Bone marrow (tissue), 2 donors: ENCODE measurements at regions not wholly inside any gene's neighbourhood (a gene's known extent, or its start where the extent isn't known, plus 50 kb on each side); places are given as distances from the start of the nearest gene placed in this dataset.

Experiments used
- DNase-seq, 2 donors: peaks; one replicate each; lab custom pipeline; 2025; lab: John Stamatoyannopoulos, UW

DNA sequence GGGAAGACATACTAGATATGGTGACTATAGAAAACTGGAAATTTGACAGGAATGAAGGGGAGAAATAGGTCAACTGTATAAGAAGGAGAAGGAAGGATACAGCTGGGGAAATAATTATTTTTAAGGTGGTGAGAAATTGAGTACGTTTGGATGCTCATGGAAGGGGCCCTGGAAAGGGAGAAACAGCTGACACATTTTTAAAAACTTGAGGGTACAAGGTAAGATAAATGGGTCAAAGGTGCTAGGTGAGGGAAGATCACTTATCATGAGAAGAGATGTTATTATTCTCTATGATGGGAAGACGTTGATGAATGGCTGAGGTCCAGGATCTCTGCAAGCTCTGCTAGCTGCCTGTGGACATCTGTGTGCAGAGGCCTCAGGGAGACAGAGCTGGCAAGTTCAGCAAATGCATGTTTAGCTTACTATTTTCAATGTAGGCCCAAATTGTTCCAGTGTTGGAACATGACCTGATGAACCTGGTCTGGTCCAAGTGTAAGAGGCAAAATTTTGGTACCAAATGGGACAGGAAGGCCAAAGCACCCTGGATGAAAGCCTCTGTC is 181.7 kb downstream of the MTRR start:
- DNase-seq: no peak

GRCh38 chr5:8053270-8053669 is 184.3 kb downstream of the MTRR start:
- DNase-seq: no peak

DNA sequence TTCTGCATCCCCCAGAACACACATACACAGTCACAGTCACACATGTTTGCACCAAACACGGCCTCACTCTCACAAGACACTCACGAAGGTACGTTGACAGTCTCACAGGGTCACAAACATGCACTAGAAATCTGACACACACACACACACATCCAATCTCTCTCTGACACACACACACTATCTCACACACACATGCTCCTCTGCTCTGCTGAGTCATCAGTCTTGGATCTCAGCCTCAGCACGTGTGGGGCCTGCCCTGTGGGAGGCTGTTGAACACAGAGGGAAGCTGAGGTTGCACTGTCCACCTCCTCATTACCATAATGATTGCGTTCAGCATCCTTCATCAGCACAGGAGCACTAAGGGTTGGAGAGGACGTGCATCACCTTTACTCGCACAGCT is 188.8 kb downstream of the MTRR start:
- no peak for DNase-seq

GRCh38 chr5:8058616-8059190 is 189.8 kb downstream of the MTRR start:
- no peak for DNase-seq

- no peak for DNase-seq
Observed at GRCh38 chr5:8059337-8059736, 190.4 kb downstream of the MTRR start.

DNA sequence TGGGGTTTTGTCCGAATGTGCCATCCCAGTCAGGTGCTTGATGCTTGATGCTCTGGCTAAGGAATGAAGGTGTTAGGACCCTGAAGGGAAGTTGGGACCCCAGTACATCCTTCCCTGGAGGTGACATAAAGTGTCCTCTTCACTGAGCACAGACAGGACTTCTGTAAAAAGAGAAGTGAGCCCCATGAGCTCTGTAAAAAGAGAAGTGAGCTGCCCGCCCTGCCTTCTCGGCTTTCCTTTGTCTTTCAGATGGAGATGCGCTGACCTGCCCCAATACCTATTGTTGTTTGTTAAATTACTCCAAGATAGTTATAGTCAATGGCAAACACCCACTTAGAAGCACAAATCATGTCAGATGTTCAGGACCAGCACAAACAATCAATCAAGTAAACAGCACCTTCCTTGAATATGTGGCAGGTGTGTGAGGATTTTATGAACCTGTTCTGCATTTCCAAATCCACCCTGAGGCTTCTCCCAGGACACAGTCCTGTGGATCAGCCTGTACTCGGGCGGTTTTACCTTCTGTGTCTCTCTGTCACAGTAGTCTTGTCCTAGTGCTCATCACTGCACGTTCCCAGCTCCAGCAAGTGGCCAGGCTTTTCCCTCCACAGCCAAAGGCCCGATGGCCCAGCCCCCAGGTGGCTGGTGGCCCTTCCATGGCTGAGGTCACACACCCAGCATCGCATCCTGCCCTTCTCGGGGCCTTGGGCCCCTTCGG is 191.4 kb downstream of the MTRR start:
- DNase-seq: no peak

- DNase-seq: no peak
Observed at GRCh38 chr5:8060953-8061429, 192.0 kb downstream of the MTRR start.

DNA sequence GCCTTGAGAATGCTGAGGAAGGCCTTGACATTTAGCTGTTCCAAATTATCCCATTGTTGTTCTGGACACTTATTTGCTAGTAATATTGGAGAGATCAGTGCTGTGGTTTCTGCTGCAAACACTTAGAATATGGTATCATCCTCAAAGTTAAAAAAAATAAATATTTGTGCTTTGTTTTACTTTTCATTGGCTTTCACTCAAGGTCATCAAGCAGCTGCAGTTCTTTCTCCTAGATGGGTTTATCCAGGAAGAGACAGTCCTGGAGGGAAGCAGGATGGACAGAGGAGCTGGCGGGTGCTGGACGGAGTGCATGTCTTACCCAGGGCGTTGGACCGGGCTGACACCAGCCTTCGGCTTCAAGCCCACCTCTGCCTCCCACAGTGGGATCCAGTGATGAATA is 193.6 kb downstream of the MTRR start:
- no peak for DNase-seq

- no peak for DNase-seq
Observed at GRCh38 chr5:8068078-8068477, 199.1 kb downstream of the MTRR start.

- no peak for DNase-seq
Observed at GRCh38 chr5:8070138-8070537, 201.2 kb downstream of the MTRR start.

DNA sequence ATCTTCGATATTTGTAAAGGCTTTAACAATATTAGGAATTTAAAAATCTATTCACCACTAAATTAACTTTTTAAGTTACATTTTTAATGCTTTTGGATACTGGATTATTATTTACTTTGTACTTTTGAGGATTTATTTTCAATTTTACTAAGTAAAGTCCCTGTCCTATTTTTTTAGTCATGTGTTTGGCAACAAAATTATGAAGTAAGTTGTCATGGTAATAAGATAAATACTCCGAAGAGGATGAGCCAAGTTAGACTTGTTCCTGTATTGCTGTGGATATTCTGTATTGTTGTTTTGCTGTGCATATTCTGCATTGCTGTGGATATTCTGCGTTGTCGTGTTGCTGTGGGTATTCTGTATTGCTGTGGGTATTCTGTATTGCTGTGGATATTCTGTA is 210.1 kb downstream of the MTRR start:
- no peak for DNase-seq

DNA sequence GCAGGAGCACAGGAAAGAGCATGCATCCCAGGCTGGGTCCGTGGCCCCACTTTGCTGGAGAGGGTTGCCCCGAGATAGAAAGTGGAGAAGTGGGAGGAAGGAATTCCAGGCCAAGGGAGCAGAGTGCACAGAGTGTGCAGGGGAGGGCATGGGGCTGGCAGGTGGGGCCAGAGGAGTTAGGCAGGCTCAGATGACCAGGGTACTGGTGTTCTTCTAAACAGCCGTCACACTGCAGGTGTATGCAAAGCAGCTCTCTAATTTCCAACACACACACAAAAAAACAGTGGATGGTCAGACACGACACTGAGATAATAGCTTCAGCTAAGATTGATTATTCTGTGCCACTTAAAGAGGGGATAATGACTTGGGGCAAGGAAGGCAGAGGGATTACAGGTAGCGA is 212.2 kb downstream of the MTRR start:
- no peak for DNase-seq

DNA sequence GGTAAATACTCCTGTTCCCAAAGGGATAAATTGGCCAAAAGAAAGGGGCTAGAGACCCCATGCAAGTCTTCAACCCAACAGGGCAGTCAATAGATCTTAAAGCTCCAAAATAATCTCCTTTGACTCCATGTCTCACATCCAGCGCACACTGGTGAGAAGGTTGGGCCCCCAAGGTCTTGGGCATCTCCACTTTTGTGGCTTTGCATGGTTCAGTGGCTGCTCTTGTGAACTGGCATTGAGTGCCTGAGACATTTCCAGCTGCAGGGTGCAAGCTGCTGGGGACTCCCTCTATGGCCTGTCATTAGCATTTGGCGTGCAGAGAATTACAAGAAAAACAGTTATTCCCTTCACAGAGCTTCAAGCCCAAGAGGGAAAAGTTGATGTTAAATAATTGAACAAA is 224.7 kb downstream of the MTRR start:
- DNase-seq: no peak

DNA sequence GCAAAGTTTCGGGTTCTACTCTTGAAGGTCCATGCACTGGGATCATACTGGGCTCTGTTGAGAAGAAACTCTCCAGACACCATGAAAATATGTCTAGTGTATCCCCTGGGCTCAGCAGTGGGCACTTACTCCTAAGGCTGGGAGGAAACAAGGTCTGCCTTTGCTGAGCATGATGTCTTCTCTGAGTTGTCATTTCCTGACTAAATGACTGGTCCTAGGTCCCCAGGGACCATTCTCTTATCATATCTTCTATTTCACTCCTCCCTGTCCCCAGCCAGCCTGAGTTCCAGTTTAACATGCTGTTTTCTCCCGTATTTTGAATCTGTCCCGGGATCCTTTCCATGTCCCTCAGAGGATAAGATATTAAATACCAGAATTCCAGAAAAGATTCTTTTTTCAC is 225.4 kb downstream of the MTRR start:
- no peak for DNase-seq

DNA sequence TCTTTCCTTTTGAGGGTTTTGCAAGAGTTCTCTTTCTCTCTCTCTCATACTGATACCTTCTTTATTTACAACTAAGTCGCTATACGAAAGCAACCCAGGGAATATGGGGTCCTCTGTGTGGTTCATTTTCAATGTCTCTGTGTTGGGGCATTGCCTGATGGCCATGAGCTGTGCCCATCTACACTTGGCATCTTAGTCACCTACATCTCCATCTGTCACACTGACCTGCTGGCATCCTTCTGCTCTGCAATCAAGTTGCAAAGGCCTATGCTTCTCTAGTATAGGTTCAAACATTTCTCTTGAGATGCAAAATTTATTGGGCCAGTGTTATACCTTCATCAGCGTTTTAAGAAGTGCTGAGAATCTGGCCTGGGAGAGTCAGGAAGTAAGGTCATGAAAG is 228.2 kb downstream of the MTRR start:
- no peak for DNase-seq

DNA sequence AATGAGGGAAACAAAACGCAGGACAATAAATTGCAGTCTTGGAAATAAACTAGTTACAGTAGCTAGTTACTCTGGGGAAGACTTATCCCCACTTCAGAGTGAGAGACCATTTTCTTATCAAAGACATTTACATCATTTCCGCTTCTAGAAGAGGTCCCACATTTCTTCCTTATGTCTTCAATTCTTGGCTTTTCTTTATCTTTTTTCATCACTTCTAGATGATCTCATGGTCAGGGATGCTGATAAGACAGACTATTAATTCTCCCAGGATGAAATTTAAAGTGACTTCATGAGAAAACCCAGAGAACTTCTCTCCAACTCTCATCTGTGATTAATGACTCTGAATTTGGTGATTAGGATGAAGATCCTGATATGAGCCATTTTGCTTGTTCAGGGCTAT is 229.1 kb downstream of the MTRR start:
- DNase-seq: no peak

- no peak for DNase-seq
Observed at GRCh38 chr5:8102714-8103113, 233.8 kb downstream of the MTRR start.

GRCh38 chr5:8114597-8115266 is 245.8 kb downstream of the MTRR start:
- DNase-seq: no peak

DNA sequence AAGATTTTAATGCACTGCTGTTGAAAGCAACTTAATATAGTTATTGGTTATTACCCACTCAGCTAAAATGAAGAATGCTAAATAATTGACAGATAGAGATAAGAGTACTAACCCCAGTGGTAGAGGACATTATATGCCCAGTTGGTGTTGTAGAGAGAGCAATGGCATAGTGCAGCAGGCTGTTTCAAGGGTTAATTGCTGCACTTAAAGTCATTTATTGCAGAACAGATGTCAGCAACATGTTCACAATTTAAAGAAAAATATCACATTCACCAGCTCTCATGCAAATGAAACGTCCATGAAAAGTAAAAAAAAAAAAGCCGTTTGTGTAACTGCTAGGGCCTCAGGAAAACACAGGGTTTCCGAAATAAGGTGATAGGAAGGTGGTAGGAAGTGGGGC is 254.6 kb downstream of the MTRR start:
- DNase-seq: no peak

- no peak for DNase-seq
Observed at GRCh38 chr5:8134609-8135008, 265.7 kb downstream of the MTRR start.

DNA sequence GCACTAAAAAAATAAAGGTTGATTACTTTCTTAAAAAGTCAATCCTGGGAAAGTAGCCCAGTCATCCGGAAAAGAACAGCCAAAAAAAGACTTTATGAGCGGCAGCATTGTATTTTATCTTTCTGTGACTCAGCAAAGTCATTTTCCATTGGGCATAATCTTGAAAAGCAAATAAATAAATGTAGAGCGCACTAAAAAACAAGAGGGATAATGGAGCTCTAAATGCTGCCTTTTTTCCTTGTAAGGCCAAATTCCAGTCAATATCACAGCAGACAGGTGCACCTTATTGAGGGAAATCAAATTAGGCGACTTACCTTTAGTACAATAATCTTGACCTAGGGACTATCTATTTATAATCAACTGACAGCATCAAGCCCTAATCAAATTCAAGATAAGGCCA is 266.8 kb downstream of the MTRR start:
- DNase-seq: no peak

GRCh38 chr5:8136271-8136670 is 267.3 kb downstream of the MTRR start:
- DNase-seq: no peak

DNA sequence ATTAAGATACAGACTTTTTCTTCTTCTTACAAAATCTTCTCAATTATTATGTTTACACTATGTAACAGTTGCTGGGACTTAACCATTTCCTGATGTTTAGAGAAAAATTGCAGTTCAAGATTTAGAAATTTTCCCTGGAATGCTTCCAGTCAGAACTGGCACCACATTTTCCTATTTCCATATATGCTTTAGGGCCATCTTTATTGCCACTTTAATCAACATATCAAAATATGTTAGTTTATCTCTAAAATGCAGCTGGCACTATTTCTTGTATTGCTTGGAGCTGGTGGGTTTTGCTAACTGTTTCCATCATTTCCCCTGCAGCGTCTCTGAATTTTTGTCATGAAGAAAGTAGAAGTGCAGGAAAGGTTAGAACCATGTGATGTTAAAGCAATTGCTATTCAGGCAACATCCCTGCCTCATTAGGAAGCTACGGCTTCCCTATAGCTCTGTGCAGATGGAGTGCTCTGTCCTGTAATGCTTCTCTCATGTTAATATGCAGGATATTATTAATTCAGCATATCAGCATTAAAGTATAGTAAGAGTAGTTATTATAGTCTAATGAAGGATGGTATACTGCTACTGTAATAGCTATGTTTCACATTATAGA is 269.1 kb downstream of the MTRR start:
- no peak for DNase-seq
